Thyroid gland (tissue), 4 donors: ENCODE measurements at regions not wholly inside any gene's neighbourhood (a gene's known extent, or its start where the extent isn't known, plus 50 kb on each side); places are given as distances from the start of the nearest gene placed in this dataset.

ENCODE experiments used
- CTCF ChIP-seq, 6 experiments: fragments of 200-600 bp in 3 of 6; fragments of 450-650 bp in 3 of 6; sonication (generic) in 3 of 6; IDR thresholded peaks; one replicate each; pipeline ENCODE4 v1.5.1; 2016 to 2019; ENCODE audit warnings: antibody characterized with exemption in 6 of 6, mild to moderate bottlenecking in 2 of 6, inconsistent platforms in 1 of 6, moderate library complexity in 1 of 6
- POLR2A ChIP-seq, 2 donors: fragments of 450-650 bp; IDR thresholded peaks; one replicate each; pipeline ENCODE4 v1.6.1; 2017; ENCODE audit warnings: antibody characterized with exemption in 2 of 2, mild to moderate bottlenecking in 2 of 2, moderate library complexity in 1 of 2

GRCh38 chr5:106321242-106321641 lies 1349.5 kb downstream of the EFNA5 start:
- TF ChIP-seq POLR2A (IDR thresholded peaks at IDR 0.05) (no peak), CTCF (IDR thresholded peaks at IDR 0.05) (no peak)
